SU-DHL-6 (cell line): ENCODE measurements at regions not wholly inside any gene's neighbourhood (a gene's known extent, or its start where the extent isn't known, plus 50 kb on each side); places are given as distances from the start of the nearest gene placed in this dataset.

Experiments used
- H2AFZ ChIP-seq: fragments of 200-600 bp; sonication (generic); 2 replicates; pipeline ENCODE4 v1.6.1; 2014; ENCODE audit warnings: low read depth, mild to moderate bottlenecking, moderate library complexity, mixed read lengths, antibody characterized with exemption, low read length; ENCODE audit not compliant: severe bottlenecking
- H3F3A ChIP-seq: fragments of 200-600 bp; shearing (Covaris generic); 2 replicates; pipeline ENCODE4 v1.6.0; 2016; ENCODE audit warnings: antibody characterized with exemption, mild to moderate bottlenecking; ENCODE audit not compliant: insufficient read depth
- H3K27ac ChIP-seq: fragments of 200-600 bp; sonication (generic); 2 replicates; pipeline ENCODE4 v1.5.1; 2016; ENCODE audit warnings: low read depth, mild to moderate bottlenecking, low read length, moderate library complexity, mixed read lengths
- H3K27me3 ChIP-seq: fragments of 200-600 bp; sonication (generic), shearing (Covaris generic); 2 replicates; pipeline ENCODE4 v1.6.0; 2014; ENCODE audit warnings: mild to moderate bottlenecking, low read length
- H3K36me3 ChIP-seq: fragments of 200-600 bp; sonication (generic); 2 replicates; pipeline ENCODE4 v1.6.1; 2014; ENCODE audit warnings: mild to moderate bottlenecking, low read length, mixed read lengths
- H3K4me2 ChIP-seq: fragments of 300-600, 200-600 bp; shearing (Covaris generic), sonication (generic); 2 replicates; pipeline ENCODE4 v1.6.0; 2014; ENCODE audit warnings: low read length, low read depth, mild to moderate bottlenecking; ENCODE audit not compliant: poor library complexity, severe bottlenecking
- H3K4me3 ChIP-seq: fragments of 200-600 bp; sonication (generic); 2 replicates; pipeline ENCODE4 v1.5.1; 2014; ENCODE audit warnings: antibody characterized with exemption, low read length, mild to moderate bottlenecking, mixed read lengths; ENCODE audit not compliant: insufficient read depth, poor library complexity, severe bottlenecking
- H3K79me2 ChIP-seq: fragments of 200-600 bp; sonication (generic); 2 replicates; pipeline ENCODE4 v1.6.1; 2014; ENCODE audit warnings: mild to moderate bottlenecking, low read length, moderate library complexity; ENCODE audit not compliant: insufficient read depth
- H3K9ac ChIP-seq: fragments of 200-600 bp; sonication (generic); 2 replicates; pipeline ENCODE4 v1.7.0; 2014; ENCODE audit warnings: mild to moderate bottlenecking, low read length
- H3K9me2 ChIP-seq: fragments of 200-600 bp; sonication (generic); replicated peaks from 2 replicates; pipeline ENCODE4 v1.6.1; 2014; ENCODE audit warnings: low read length; ENCODE audit not compliant: insufficient read depth
- H3K9me3 ChIP-seq: fragments of 200-600 bp; sonication (generic); 2 replicates; pipeline ENCODE4 v1.6.1; 2014; ENCODE audit warnings: low read length, mixed read lengths; ENCODE audit not compliant: insufficient read depth
- H4K20me1 ChIP-seq: fragments of 200-600 bp; sonication (generic); 2 replicates; pipeline ENCODE4 v1.6.1; 2014; ENCODE audit warnings: low read depth, mild to moderate bottlenecking, antibody characterized with exemption, low read length, moderate library complexity, mixed read lengths
- EZH2phosphoT487 ChIP-seq: fragments of 200-600 bp; sonication (generic), shearing (Covaris generic); conservative IDR thresholded peaks from 2 replicates; pipeline ENCODE4 v1.6.1; 2018; ENCODE audit warnings: mild to moderate bottlenecking, antibody characterized with exemption, low read length, moderate library complexity, mixed read lengths
- TF ChIP-seq, protein P1 (sequence below): fragments of 200-600 bp; sonication (generic); IDR thresholded peaks from one replicate; pipeline ENCODE4 v1.5.1; 2017; ENCODE audit warnings: antibody characterized with exemption, mild to moderate bottlenecking, low read length, moderate library complexity; ENCODE audit not compliant: insufficient read depth, poor library complexity, severe bottlenecking

DNA sequence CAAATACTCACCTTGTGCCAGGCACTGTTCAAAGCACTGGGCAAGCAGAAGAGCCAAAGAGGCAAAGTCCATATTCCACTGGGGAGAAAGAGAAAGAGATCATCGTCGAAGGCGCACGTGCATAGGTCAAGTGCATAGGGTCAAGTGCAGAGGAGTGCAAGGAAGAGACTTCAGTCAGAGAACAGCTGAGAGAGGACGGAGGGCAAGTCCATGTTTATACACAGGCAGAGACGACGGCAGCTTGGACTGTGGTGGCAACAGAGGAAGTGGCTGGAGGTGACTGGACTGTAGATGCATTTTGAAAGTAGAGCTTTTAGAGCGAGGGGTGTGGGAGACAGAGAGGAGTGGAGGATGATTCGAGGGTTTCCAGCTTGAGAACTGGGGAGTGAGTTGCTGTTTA, 74.7 kb upstream of the SDK2 start:
- Histone ChIP-seq H3K79me2 (no peaks in the 10 kb centered on the region), H3K36me3 (no peaks in the 10 kb centered on the region), H3K9me2 (no peaks in the 10 kb centered on the region), H3K4me3 (no peak overlapping the region), H4K20me1 (no peaks in the 10 kb centered on the region), H3K4me2 (no peak overlapping the region), H3K27ac (no peak overlapping the region), H3K9ac (no peak overlapping the region), H3F3A (no peaks in the 10 kb centered on the region), H2AFZ (no peak overlapping the region), H3K27me3 (no peaks in the 10 kb centered on the region), H3K9me3 (no peaks in the 10 kb centered on the region)
- TF ChIP-seq, protein P1, sequence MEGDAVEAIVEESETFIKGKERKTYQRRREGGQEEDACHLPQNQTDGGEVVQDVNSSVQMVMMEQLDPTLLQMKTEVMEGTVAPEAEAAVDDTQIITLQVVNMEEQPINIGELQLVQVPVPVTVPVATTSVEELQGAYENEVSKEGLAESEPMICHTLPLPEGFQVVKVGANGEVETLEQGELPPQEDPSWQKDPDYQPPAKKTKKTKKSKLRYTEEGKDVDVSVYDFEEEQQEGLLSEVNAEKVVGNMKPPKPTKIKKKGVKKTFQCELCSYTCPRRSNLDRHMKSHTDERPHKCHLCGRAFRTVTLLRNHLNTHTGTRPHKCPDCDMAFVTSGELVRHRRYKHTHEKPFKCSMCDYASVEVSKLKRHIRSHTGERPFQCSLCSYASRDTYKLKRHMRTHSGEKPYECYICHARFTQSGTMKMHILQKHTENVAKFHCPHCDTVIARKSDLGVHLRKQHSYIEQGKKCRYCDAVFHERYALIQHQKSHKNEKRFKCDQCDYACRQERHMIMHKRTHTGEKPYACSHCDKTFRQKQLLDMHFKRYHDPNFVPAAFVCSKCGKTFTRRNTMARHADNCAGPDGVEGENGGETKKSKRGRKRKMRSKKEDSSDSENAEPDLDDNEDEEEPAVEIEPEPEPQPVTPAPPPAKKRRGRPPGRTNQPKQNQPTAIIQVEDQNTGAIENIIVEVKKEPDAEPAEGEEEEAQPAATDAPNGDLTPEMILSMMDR = no peak
- TF ChIP-seq EZH2phosphoT487 = no peak

DNA sequence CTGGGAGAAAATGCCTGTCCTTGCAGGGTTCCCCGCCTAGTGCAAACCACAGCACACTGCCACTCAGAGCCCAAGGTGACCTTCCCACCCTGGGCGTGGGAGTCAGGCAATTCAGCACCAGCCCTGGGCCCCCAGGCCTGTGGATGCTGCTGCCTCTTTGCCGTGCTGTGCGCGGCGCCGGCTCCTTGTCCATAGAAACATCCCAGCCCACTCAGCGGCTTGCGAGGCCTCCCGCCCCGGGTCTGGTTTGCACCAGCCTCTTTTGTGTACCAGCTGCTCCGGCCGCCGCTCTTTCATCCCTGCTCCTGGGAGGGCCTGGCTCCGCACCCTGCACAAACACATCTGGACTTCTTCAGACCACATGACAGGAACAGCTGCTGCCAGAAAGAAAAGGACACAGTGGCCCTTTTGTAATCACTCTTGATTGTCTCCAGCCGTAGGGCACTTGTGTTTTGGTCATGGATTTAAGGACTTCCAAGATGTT, 75.4 kb upstream of the SDK2 start:
- TF ChIP-seq, protein P1 = no peak
- no peak for TF ChIP-seq EZH2phosphoT487
- Histone ChIP-seq H4K20me1 (no peaks in the 10 kb centered on the region), H2AFZ (no peak overlapping the region), H3K4me3 (no peak overlapping the region), H3F3A (no peaks in the 10 kb centered on the region), H3K9me3 (no peaks in the 10 kb centered on the region), H3K9ac (no peak overlapping the region), H3K79me2 (no peaks in the 10 kb centered on the region), H3K9me2 (no peaks in the 10 kb centered on the region), H3K4me2 (no peak overlapping the region), H3K27me3 (no peaks in the 10 kb centered on the region), H3K27ac (no peak overlapping the region), H3K36me3 (no peaks in the 10 kb centered on the region)

DNA sequence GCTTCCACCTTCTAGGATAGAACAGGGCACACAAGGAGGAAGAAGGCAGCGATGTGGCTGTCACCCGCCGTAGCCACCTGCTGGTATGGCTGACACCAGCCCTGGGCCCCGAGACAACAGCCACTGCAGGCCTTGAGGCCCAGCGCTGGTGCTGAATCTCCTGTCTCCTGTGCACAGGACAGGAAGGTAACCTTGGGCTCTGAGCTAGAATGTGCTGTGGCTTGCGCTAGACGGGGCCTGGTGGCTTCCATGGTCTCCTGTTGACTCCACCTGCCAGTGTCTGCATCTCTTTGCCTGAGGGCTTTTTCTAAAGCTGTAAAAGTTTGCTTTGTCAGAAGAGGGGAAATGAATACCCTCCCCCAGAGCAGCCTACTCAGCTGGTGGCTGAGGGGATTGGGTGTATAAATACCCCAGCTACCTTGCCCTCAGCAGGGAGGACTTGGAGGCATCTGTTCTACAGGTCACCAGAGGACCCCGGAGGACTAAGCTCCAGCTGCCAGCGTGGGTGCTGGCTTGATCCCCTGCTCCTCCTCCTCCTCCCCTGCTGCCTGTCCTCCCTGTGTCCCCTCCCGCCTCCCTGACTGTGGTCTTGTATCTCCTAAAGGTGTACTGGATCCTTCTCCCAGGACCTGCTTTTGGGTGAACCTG, 76.1 kb upstream of the SDK2 start:
- H3K9ac ChIP-seq = no peak overlapping the region
- H3K36me3 ChIP-seq = no peaks in the 10 kb centered on the region
- TF ChIP-seq, protein P1 = no peak
- TF ChIP-seq EZH2phosphoT487 = no peak
- no peaks in the 10 kb centered on the region for H4K20me1 ChIP-seq
- H3K9me2 ChIP-seq = no peaks in the 10 kb centered on the region
- no peaks in the 10 kb centered on the region for H3F3A ChIP-seq
- no peak overlapping the region for H3K4me2 ChIP-seq
- H3K27ac ChIP-seq = no peak overlapping the region
- H3K9me3 ChIP-seq = no peaks in the 10 kb centered on the region
- H3K4me3 ChIP-seq = no peak overlapping the region
- H2AFZ ChIP-seq = no peak overlapping the region
- no peaks in the 10 kb centered on the region for H3K27me3 ChIP-seq
- H3K79me2 ChIP-seq = no peaks in the 10 kb centered on the region
